ENCODE measurements at regions not wholly inside any gene's neighbourhood (a gene's known extent, or its start where the extent isn't known, plus 50 kb on each side); places are given as distances from the start of the nearest gene placed in this dataset.

DNA sequence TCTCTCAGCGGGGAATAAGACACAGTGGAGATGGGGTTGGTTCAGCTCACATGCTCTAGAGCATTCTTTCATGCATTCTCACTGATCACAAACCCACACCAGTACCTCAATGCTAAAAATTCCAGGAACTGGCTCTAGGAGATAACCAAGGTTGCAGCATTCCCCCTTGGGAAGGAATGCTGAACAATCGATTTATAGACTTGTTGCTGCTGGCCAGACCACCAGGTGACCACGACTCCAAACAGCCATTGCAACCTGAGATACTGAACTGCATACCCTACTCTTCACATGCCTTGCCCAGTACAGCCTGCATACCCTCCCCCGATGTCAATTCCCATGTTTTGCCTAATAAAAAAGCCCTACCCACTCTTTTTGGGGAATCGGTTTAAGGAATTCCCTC is 75.1 kb upstream of the GPRC5B start:
- TF ChIP-seq, protein P1, sequence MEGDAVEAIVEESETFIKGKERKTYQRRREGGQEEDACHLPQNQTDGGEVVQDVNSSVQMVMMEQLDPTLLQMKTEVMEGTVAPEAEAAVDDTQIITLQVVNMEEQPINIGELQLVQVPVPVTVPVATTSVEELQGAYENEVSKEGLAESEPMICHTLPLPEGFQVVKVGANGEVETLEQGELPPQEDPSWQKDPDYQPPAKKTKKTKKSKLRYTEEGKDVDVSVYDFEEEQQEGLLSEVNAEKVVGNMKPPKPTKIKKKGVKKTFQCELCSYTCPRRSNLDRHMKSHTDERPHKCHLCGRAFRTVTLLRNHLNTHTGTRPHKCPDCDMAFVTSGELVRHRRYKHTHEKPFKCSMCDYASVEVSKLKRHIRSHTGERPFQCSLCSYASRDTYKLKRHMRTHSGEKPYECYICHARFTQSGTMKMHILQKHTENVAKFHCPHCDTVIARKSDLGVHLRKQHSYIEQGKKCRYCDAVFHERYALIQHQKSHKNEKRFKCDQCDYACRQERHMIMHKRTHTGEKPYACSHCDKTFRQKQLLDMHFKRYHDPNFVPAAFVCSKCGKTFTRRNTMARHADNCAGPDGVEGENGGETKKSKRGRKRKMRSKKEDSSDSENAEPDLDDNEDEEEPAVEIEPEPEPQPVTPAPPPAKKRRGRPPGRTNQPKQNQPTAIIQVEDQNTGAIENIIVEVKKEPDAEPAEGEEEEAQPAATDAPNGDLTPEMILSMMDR (IDR thresholded peaks at IDR 0.05; ENCODE audit: insufficient read depth, low read length, poor library complexity, severe bottlenecking), result no peak
- TF ChIP-seq EZH2phosphoT487 (conservative IDR thresholded peaks at IDR 0.05; ENCODE audit: low read length), result no peak
